HEK293T (cell line): ENCODE measurements at regions not wholly inside any gene's neighbourhood (a gene's known extent, or its start where the extent isn't known, plus 50 kb on each side); places are given as distances from the start of the nearest gene placed in this dataset.

Experiments
- CTCF ChIA-PET: fragments of 350-600 bp; formaldehyde crosslinking; extraction: SDS; loops from one replicate; lab custom pipeline; 2021; ENCODE audit warnings: antibody characterized with exemption, inconsistent platforms; lab: Yijun Ruan, JAX
- POLR2A ChIA-PET: fragments of 350-600 bp; formaldehyde crosslinking; extraction: SDS; loops from one replicate; lab custom pipeline; 2020; ENCODE audit warnings: antibody characterized with exemption, inconsistent platforms; lab: Yijun Ruan, JAX
- DNase-seq: peaks from one replicate; pipeline ENCODE4 v3.0.0; 2012; ENCODE audit warnings: mixed read lengths; ENCODE audit errors: extremely low spot score
- ARNT ChIP-seq: fragments of 450-650 bp; IDR thresholded peaks from 2 replicates; pipeline ENCODE4 v1.6.1; 2017; ENCODE audit warnings: mild to moderate bottlenecking
- BHLHE40 ChIP-seq: fragments of 450-650 bp; IDR thresholded peaks from 2 replicates; pipeline ENCODE4 v1.6.1; 2016; ENCODE audit warnings: mild to moderate bottlenecking, moderate library complexity, borderline replicate concordance
- CTBP1 ChIP-seq: fragments of 450-650 bp; IDR thresholded peaks from 2 replicates; pipeline ENCODE4 v1.6.1; 2016; ENCODE audit warnings: borderline replicate concordance
- ELF4 ChIP-seq: fragments of 450-650 bp; IDR thresholded peaks from 2 replicates; pipeline ENCODE4 v1.6.1; 2017; ENCODE audit warnings: antibody characterized with exemption
- FOXA1 ChIP-seq: fragments of 450-650 bp; IDR thresholded peaks from 2 replicates; pipeline ENCODE4 v1.6.1; 2016; ENCODE audit warnings: mild to moderate bottlenecking
- FOXK2 ChIP-seq: fragments of 450-650 bp; IDR thresholded peaks from 2 replicates; pipeline ENCODE4 v1.6.1; 2016; ENCODE audit warnings: mild to moderate bottlenecking
- FOXM1 ChIP-seq: fragments of 450-650 bp; IDR thresholded peaks from 2 replicates; pipeline ENCODE4 v1.6.1; 2017; ENCODE audit warnings: mild to moderate bottlenecking, borderline replicate concordance
- HDGF ChIP-seq: fragments of 450-650 bp; IDR thresholded peaks from 2 replicates; pipeline ENCODE4 v1.6.1; 2017; ENCODE audit warnings: antibody characterized with exemption, borderline replicate concordance
- L3MBTL2 ChIP-seq: fragments of 450-650 bp; conservative IDR thresholded peaks from 2 replicates; pipeline ENCODE4 v1.6.1; 2016; ENCODE audit warnings: mild to moderate bottlenecking
- LEF1 ChIP-seq: fragments of 450-650 bp; IDR thresholded peaks from 2 replicates; pipeline ENCODE4 v1.6.1; 2017; ENCODE audit warnings: mild to moderate bottlenecking, borderline replicate concordance
- NFRKB ChIP-seq: fragments of 450-650 bp; IDR thresholded peaks from 2 replicates; pipeline ENCODE4 v1.6.1; 2016; ENCODE audit warnings: mild to moderate bottlenecking, moderate library complexity
- PKNOX1 ChIP-seq: fragments of 450-650 bp; IDR thresholded peaks from 2 replicates; pipeline ENCODE4 v1.6.1; 2016
- SP1 ChIP-seq: fragments of 450-650 bp; IDR thresholded peaks from 2 replicates; pipeline ENCODE4 v1.6.1; 2017
- SUZ12 ChIP-seq: fragments of 450-650 bp; IDR thresholded peaks from 2 replicates; pipeline ENCODE4 v1.6.1; 2016; ENCODE audit warnings: mild to moderate bottlenecking
- TARDBP ChIP-seq: fragments of 450-650 bp; IDR thresholded peaks from 2 replicates; pipeline ENCODE4 v1.6.1; 2016
- ZNF384 ChIP-seq: fragments of 450-650 bp; IDR thresholded peaks from 2 replicates; pipeline ENCODE4 v1.6.1; 2016

DNA sequence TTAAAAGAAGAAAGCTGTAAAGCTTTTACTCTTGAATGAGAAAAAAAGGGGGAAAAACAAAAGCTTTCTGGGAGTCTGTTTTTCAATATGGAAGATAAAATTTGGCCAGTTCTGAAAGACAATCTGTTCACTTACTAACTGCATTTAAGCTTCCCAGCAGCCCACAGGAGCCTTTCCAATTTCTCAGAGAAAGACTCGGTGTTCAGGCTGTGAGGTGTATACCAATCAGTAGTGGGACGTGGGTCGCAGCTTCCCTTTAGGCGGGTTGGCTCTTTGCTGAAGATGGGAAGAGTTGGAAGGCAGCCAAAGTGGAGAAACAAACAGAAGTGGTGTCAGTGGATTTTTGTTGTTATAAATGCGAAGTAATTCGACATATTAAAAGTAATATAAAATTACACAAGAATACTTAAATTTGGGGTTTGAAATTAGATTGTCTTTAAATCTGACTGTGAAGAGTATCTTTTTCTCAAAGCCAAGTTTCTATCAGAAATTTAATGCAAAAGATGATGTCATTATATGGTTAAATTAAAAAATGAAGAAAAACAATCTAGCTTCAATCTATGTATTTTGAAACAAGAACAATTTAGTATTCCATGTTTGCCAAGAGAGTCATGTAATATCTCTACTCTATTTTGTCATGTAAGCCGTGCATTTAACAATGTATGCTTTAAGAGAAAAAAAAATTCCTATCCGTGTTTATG lies 590.2 kb upstream of the ATXN7L3B start:
- no peak for DNase-seq
- ChIA-PET CTCF (no interaction called here), POLR2A (no interaction called here)
- TF ChIP-seq TARDBP (no peak), NFRKB (no peak), SUZ12 (no peak), CTBP1 (no peak), ELF4 (no peak), PKNOX1 (no peak), ARNT (no peak), ZNF384 (no peak), HDGF (no peak), FOXA1 (no peak), L3MBTL2 (no peak), SP1 (no peak), BHLHE40 (no peak), FOXM1 (no peak), LEF1 (no peak), FOXK2 (no peak)

DNA sequence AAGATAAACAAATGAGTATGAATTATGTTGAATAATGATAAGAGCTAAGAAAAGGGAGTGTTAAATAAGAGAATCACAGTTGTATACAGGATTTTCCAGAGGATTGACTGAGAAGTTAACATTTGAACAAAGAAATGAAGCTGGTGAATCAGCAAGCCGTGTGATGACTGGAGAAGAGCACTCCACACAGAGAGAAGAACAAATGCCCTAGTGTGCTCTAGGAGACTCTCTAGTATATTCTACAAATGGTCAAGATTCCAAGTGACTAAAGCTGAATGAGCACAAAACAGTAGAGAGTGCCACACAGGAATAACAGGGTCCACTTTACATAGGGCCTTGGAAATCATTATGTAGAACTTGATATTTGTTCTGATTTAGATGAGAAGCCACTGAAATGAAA lies 587.1 kb upstream of the ATXN7L3B start:
- ChIA-PET POLR2A (no interaction called here), CTCF (no interaction called here)
- no peak for DNase-seq
- TF ChIP-seq PKNOX1 (no peak), NFRKB (no peak), ARNT (no peak), SUZ12 (no peak), SP1 (no peak), BHLHE40 (no peak), FOXA1 (no peak), FOXK2 (no peak), FOXM1 (no peak), L3MBTL2 (no peak), LEF1 (no peak), CTBP1 (no peak), ELF4 (no peak), TARDBP (no peak), ZNF384 (no peak)

GRCh38 chr12:73951956-73952703 lies 585.5 kb upstream of the ATXN7L3B start:
- TF ChIP-seq ELF4 (no peak), FOXM1 (no peak), CTBP1 (no peak), BHLHE40 (no peak), HDGF (no peak), TARDBP (no peak), PKNOX1 (no peak), L3MBTL2 (no peak), FOXA1 (no peak), FOXK2 (no peak)
- CTCF ChIA-PET, result interaction anchor here (0.6 kb wide), 1 partner anchor 1601 kb away, joined by 3 read pairs; no protein-coding TSS in a partner anchor

GRCh38 chr12:73964641-73965040 lies 573.0 kb upstream of the ATXN7L3B start:
- CTCF ChIA-PET, result no interaction called here
- DNase-seq, result no peak
- POLR2A ChIA-PET, result no interaction called here
- TF ChIP-seq SUZ12, result no peak
- no peak for TF ChIP-seq SP1
- no peak for TF ChIP-seq FOXA1
- no peak for TF ChIP-seq PKNOX1

More at GRCh38 chr12:73951956-73952703, 585.5 kb upstream of the ATXN7L3B start:
- no peak for DNase-seq
- POLR2A ChIA-PET, result no interaction called here

DNA sequence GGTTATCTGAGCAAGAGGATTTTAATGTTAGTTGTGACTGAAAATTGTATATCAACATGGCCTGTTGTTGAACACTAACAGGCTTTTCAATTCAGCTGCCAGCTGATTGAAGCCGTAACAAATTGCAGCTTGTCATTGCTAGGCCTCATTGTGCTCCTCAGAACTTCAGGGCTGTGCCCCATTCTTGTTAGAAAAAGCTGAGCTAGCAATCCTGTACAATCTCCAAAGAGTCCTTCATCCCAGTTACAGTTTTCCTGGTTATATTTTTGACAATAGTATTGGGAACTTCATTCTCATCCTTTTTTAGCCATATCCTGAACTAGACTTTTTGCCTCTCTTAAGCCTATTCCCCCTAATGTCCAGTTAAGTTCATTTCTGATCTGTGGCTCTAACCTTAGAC lies 564.1 kb upstream of the ATXN7L3B start:
- POLR2A ChIA-PET, result no interaction called here
- CTCF ChIA-PET, result no interaction called here
- TF ChIP-seq ARNT (no peak), SP1 (no peak), PKNOX1 (no peak), LEF1 (no peak), FOXA1 (no peak), FOXK2 (no peak), FOXM1 (no peak), TARDBP (no peak), NFRKB (no peak), ELF4 (no peak), SUZ12 (no peak), CTBP1 (no peak), L3MBTL2 (no peak), ZNF384 (no peak), HDGF (no peak), BHLHE40 (no peak)
- no peak for DNase-seq
